Nucleus accumbens (tissue), 56 donors: ENCODE measurements at regions not wholly inside any gene's neighbourhood (a gene's known extent, or its start where the extent isn't known, plus 50 kb on each side); places are given as distances from the start of the nearest gene placed in this dataset.
"Not testable (repeated sequence)": the region's sequence is repeated elsewhere in the genome, so short reads cannot be mapped to it uniquely, and the experiment has no call there.

ENCODE experiments used
- DNase-seq, 56 donors: peaks; one replicate each; lab custom pipeline; 2025; lab: John Stamatoyannopoulos, UW

- DNase-seq: not testable (repeated sequence)
Observed at GRCh38 chrX:23458957-23459356, 124.3 kb downstream of the PTCHD1 start.

GRCh38 chrX:23465105-23465791, 130.6 kb downstream of the PTCHD1 start:
- DNase-seq: no peak

GRCh38 chrX:23465985-23466384, 131.3 kb downstream of the PTCHD1 start:
- DNase-seq: no peak

DNA sequence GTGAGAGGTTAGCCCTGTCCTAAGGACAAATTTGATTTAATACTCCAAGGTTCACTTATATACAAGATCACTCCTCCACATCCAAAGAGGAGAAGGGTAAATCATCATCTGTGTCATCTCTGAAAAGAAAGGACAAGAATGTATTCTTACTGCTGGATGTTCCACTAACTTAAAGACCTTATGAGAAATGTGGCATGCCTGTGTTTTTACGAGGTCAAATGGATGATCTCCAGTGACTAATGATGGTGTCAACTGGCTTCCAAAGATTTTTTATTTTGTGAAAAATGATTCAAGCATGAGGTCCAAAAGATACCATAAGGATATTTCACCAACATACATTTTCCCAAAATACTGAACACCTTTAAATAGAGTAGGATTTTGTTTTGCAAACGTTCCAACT, 143.4 kb downstream of the PTCHD1 start:
- DNase-seq: no peak

DNA sequence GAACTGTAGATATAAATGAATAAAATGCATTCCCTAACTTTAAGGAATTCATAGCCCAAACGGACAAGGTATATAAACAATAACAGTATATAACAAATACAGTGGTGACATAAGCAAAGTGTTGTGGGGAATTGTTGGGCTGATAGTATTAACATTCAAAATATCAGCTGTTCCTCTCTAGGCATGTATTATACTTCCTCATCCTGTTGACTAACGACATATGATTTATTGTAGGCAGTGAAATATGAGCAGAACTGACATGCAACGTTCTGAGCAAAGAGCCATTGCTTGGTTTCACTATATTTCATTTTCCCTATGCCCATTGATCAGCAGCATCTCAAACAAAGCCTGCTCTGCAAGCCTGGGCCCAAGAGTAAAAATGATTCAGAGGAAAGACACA, 143.9 kb downstream of the PTCHD1 start:
- DNase-seq: no peak

- no peak for DNase-seq
Observed at GRCh38 chrX:23482561-23482960, 147.9 kb downstream of the PTCHD1 start.

- DNase-seq: no peak
Observed at GRCh38 chrX:23483396-23483795, 148.7 kb downstream of the PTCHD1 start.

DNA sequence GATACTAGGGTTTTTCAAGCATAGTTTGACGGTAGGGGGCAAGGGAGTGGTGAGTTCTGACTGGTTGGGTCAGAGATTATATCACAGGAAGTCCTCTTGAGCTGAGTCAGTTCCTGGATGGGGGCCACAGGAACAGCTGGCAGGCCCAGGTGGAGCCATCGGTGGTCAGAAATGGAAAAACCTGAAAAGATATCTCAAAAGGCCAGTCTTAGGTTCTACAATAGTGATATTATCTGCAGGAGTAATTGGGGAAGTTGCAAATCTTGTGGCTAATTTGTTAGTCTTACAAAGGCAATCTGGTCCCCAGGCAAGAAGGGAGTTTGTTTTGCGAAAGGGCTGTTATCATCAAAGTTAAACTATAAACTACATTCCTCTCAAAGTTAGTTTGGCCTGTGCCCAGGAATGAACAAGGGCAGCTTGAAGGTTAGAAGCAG, 159.3 kb downstream of the PTCHD1 start:
- DNase-seq: no peak

DNA sequence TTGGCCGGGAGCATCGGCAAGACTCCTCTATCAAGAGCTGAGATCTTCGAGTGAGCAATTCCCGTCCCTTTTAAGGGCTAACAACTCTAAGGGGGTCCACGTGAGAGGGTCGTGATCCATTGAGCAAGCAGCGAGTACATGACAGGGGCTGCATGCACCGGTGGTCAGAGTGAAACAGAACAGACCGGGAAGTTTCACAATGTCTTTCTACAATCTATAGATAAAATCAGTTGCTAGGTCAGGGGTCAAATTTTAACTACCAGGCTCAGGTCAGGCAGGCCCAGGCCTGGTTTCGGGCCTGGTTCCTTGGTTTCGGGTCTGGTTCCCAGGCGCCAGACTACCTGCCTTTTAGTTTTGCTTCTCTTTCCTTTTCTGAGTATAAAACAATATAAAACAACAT, 160.1 kb downstream of the PTCHD1 start:
- no peak for DNase-seq

DNA sequence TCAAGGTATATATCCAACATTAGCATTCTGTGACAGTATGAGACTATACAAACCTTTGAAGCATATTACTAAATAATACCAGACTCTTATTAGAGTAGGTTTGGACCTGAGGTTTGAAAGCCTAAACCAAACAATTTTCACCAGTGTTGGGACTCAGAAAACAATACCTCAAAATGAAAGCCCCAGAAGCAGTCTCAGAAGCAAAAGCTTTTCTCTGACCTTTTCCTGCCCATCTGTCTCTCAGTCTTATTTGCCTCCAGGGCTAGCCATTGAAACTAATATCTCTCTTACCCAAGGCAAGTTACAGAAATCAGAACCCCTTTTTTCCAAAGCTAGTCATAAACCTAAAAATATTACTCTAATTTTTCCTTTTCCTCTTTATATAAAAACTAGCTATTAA, 163.3 kb downstream of the PTCHD1 start:
- DNase-seq: no peak

DNA sequence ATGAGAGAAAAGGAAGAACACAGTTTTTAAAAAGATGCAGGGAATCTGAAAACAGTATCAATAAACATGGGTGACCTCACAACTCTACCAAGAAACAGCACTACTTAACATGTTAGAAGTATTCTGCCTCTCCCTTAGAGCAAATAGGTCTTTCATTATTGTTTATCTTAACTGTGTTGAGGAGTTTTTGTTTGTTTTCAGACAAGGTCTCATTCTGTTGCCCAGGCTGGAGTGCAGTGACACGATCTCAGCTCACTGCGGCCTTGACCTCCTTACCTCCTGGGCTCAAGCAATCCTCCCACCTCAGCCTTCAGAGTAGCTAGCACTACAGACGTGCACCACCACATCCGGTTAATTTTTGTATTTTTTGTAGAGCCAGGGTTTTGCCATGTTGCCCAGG, 165.3 kb upstream of the PRDX4 start:
- DNase-seq: no peak

- no peak for DNase-seq
Observed at GRCh38 chrX:23503835-23504539, 163.3 kb upstream of the PRDX4 start.

GRCh38 chrX:23504540-23504884, 162.8 kb upstream of the PRDX4 start:
- no peak for DNase-seq

GRCh38 chrX:23504895-23505294, 162.4 kb upstream of the PRDX4 start:
- no peak for DNase-seq

DNA sequence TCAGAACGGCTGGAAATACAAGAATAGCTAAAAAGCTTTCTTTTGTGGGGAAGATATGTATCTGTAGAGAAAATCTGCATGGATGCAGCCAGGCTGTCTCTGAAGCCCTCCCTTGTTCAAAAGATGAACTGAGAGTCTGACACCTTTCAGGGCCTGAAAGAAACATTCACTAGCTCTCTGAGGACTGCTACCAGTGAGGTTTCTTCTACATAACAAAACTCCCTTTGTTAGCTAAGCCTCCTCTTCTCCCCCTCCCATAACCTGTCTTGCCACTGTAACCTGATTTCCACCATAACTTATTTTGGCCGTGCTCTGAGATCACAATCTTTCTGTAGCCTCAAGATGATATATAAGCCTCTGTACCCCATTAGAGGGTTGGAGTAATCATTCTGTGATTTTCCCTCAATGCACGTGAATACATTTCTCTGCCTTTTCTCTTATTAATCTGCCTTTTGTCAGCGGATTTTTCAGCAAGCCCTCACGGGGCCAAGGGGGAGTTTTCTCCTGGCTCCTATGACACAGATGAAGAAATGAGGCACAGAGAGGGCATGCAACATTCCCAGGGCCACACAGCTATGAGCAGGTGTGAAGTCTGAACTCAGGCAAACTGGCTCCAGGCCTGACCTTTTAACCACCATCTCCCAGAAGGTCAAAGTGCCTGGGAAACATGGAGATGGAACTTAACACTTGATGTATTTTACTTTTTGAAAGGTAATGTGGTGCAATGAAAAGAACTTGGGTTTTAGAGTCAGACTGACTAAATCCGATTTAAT, 161.6 kb upstream of the PRDX4 start:
- DNase-seq: no peak

GRCh38 chrX:23509256-23509655, 158.0 kb upstream of the PRDX4 start:
- DNase-seq: no peak

- DNase-seq: no peak
Observed at GRCh38 chrX:23511793-23512192, 155.5 kb upstream of the PRDX4 start.

DNA sequence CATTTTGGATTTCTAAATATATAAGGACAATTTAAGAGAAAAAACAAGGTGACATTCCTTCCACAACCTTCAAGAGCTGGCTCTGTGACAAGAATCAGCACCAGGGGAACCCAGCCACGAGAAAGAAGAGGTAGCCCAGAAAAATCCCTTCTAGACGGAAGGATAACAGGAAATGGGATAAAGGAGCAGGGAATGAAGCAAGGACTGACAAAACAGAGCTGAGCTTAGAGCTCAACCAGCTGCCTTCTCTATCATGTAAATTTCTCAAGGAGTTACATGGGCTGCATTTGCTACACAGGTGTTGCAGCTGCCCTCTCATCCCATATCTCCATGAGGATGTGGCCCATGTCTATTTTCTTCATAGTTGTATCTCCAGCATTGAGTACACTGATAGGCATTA, 154.2 kb upstream of the PRDX4 start:
- DNase-seq: no peak

GRCh38 chrX:23514082-23514481, 153.2 kb upstream of the PRDX4 start:
- no peak for DNase-seq

GRCh38 chrX:23515028-23515427, 152.3 kb upstream of the PRDX4 start:
- no peak for DNase-seq

- DNase-seq: not testable (repeated sequence)
Observed at GRCh38 chrX:23523026-23523657, 144.2 kb upstream of the PRDX4 start.
